ENCODE measurements at regions not wholly inside any gene's neighbourhood (a gene's known extent, or its start where the extent isn't known, plus 50 kb on each side); places are given as distances from the start of the nearest gene placed in this dataset.

DNA sequence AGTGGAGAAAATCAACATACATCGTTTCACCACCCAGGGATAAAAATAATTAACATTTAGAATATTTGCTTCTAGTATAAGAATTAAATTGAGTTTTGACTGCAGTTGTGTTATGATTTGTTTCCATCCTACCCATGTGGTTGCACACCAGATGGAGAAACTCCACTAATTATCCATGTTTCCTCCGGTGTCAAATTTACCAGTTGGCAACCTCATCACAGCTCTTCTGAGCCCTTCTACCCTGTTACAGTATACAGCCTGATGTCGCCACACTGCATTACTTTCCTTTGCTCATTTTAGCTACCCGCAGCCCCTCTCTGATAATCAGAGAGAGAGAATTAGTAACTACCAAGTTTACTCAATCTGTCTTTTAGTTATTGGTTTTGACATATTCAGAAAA is 411.2 kb downstream of the DTHD1 start:
- no peak overlapping the region for H3K4me2 ChIP-seq (ENCODE audit: low read length, poor library complexity, severe bottlenecking)
- H3K27me3 ChIP-seq (ENCODE audit: control insufficient read depth in 1 of 2, insufficient read depth in 1 of 2, low read length in 2 of 2), result no peaks in the 10 kb centered on the region
- H2BK120ac ChIP-seq (ENCODE audit: low read depth, low read length), result no peak overlapping the region
- no peak overlapping the region for H4K8ac ChIP-seq (ENCODE audit: low read length)
- H3K9me3 ChIP-seq (ENCODE audit: control insufficient read depth, low read length), result peaks cover 18% of the 10 kb centered on the region
- H3K4me1 ChIP-seq (ENCODE audit: control insufficient read depth, insufficient read depth, low read depth, low read length), result no peaks in the 10 kb centered on the region
- WGBS, result 75% methylated on average over 1 of the region's 4 CpGs
- H2BK12ac ChIP-seq (ENCODE audit: low read length in 2 of 2), result no peak overlapping the region
- no peak for DNase-seq
- no peak overlapping the region for H2BK15ac ChIP-seq (ENCODE audit: low read depth, poor library complexity, severe bottlenecking)
- H4K91ac ChIP-seq (ENCODE audit: low read length), result no peak overlapping the region
- H3K4me3 ChIP-seq (ENCODE audit: insufficient read depth in 1 of 2, low read depth in 1 of 2, low read length in 2 of 2), result no peak overlapping the region
- no peaks in the 10 kb centered on the region for H3K79me1 ChIP-seq (replicated peaks; ENCODE audit: low read length, poor library complexity, severe bottlenecking)
- H3K9ac ChIP-seq (ENCODE audit: low read length), result no peak overlapping the region
- no peak overlapping the region for H3K14ac ChIP-seq (ENCODE audit: low read length in 2 of 2)
- H3K4ac ChIP-seq (ENCODE audit: low read depth in 1 of 2, low read length in 2 of 2), result no peak overlapping the region
- no peak overlapping the region for H3K18ac ChIP-seq (ENCODE audit: low read depth in 1 of 2, low read length in 2 of 2)
- H2AK5ac ChIP-seq (ENCODE audit: low read length, severe bottlenecking), result no peak overlapping the region
- H2AFZ ChIP-seq (ENCODE audit: low read depth, low read length), result no peak overlapping the region
- no peak overlapping the region for H2BK5ac ChIP-seq (ENCODE audit: low read depth, low read length, poor library complexity, severe bottlenecking)
- H3K36me3 ChIP-seq (ENCODE audit: control insufficient read depth in 1 of 2, insufficient read depth in 2 of 2, low read depth in 1 of 2, low read length in 2 of 2), result no peaks in the 10 kb centered on the region
- no peak overlapping the region for H3K23ac ChIP-seq (ENCODE audit: low read length in 2 of 2)
- H3K27ac ChIP-seq (ENCODE audit: low read length, poor library complexity, severe bottlenecking), result no peak overlapping the region

DNA sequence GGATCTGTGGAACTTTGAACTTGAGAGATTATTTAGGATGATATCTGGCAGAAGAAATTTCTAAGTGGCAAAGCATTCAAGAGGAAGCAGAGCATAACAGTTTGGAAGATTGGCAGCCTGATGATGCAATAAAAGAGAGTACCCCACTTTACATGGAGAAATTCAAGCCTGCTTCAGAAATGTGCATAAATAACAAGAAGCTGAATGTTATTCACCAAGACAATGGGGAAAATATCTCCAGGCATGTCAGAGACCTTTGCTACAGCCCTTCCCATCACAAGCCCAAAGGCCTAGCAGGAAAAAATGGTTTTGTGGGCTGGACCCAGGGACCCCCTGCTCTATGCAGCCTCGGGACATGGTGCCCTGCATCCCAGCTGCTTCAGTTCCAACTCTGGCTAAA is 420.8 kb downstream of the DTHD1 start:
- Histone ChIP-seq H3K4me2 (ENCODE audit: low read length, poor library complexity, severe bottlenecking) (no peak overlapping the region), H3K4ac (ENCODE audit: low read depth in 1 of 2, low read length in 2 of 2) (no peak overlapping the region), H3K79me1 (replicated peaks; ENCODE audit: low read length, poor library complexity, severe bottlenecking) (no peaks in the 10 kb centered on the region), H3K4me3 (ENCODE audit: insufficient read depth in 1 of 2, low read depth in 1 of 2, low read length in 2 of 2) (no peak overlapping the region), H3K27me3 (ENCODE audit: control insufficient read depth in 1 of 2, insufficient read depth in 1 of 2, low read length in 2 of 2) (no peaks in the 10 kb centered on the region), H3K4me1 (ENCODE audit: control insufficient read depth, insufficient read depth, low read depth, low read length) (no peaks in the 10 kb centered on the region), H2BK5ac (ENCODE audit: low read depth, low read length, poor library complexity, severe bottlenecking) (no peak overlapping the region), H2BK15ac (ENCODE audit: low read depth, poor library complexity, severe bottlenecking) (no peak overlapping the region), H2AFZ (ENCODE audit: low read depth, low read length) (no peak overlapping the region), H3K23ac (ENCODE audit: low read length in 2 of 2) (no peak overlapping the region), H4K91ac (ENCODE audit: low read length) (no peak overlapping the region), H3K36me3 (ENCODE audit: control insufficient read depth in 1 of 2, insufficient read depth in 2 of 2, low read depth in 1 of 2, low read length in 2 of 2) (no peaks in the 10 kb centered on the region), H3K14ac (ENCODE audit: low read length in 2 of 2) (no peak overlapping the region), H2AK5ac (ENCODE audit: low read length, severe bottlenecking) (no peak overlapping the region), H3K18ac (ENCODE audit: low read depth in 1 of 2, low read length in 2 of 2) (no peak overlapping the region), H2BK120ac (ENCODE audit: low read depth, low read length) (no peak overlapping the region), H2BK12ac (ENCODE audit: low read length in 2 of 2) (no peak overlapping the region), H3K9me3 (ENCODE audit: control insufficient read depth, low read length) (no peaks in the 10 kb centered on the region), H3K9ac (ENCODE audit: low read length) (no peak overlapping the region), H4K8ac (ENCODE audit: low read length) (no peak overlapping the region), H3K27ac (ENCODE audit: low read length, poor library complexity, severe bottlenecking) (no peak overlapping the region)
- no peak for DNase-seq
- WGBS, result 55% methylated on average over 1 of the region's 1 CpG

DNA sequence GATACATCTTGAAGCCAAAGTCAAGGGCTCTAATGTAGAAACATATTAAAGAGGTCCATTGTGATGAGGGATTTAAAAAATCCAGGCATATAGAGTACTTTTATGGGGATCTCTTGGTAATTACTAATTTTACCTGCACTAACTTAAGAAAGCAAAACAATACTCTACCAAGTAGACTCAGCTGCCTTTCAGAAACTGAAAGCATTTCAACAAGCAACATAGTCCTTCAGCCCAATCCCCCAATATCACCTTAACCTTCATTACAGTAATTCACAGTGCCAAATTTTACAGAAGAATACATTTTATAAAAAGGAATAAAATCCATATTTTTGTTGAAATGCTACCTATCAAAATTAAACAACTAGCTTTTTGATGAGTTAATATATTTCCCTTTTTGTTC is 422.9 kb downstream of the DTHD1 start:
- no peaks in the 10 kb centered on the region for H3K36me3 ChIP-seq (ENCODE audit: control insufficient read depth in 1 of 2, insufficient read depth in 2 of 2, low read depth in 1 of 2, low read length in 2 of 2)
- H3K4me2 ChIP-seq (ENCODE audit: low read length, poor library complexity, severe bottlenecking), result no peak overlapping the region
- no peak overlapping the region for H2BK15ac ChIP-seq (ENCODE audit: low read depth, poor library complexity, severe bottlenecking)
- H3K23ac ChIP-seq (ENCODE audit: low read length in 2 of 2), result no peak overlapping the region
- no peak overlapping the region for H2BK12ac ChIP-seq (ENCODE audit: low read length in 2 of 2)
- no peaks in the 10 kb centered on the region for H3K27me3 ChIP-seq (ENCODE audit: control insufficient read depth in 1 of 2, insufficient read depth in 1 of 2, low read length in 2 of 2)
- no peak overlapping the region for H4K8ac ChIP-seq (ENCODE audit: low read length)
- no peak overlapping the region for H2AFZ ChIP-seq (ENCODE audit: low read depth, low read length)
- H3K9me3 ChIP-seq (ENCODE audit: control insufficient read depth, low read length), result peaks cover 3% of the 10 kb centered on the region
- no peak overlapping the region for H3K9ac ChIP-seq (ENCODE audit: low read length)
- H3K4me1 ChIP-seq (ENCODE audit: control insufficient read depth, insufficient read depth, low read depth, low read length), result no peaks in the 10 kb centered on the region
- H2BK120ac ChIP-seq (ENCODE audit: low read depth, low read length), result no peak overlapping the region
- H2BK5ac ChIP-seq (ENCODE audit: low read depth, low read length, poor library complexity, severe bottlenecking), result no peak overlapping the region
- DNase-seq, result no peak
- no peak overlapping the region for H2AK5ac ChIP-seq (ENCODE audit: low read length, severe bottlenecking)
- H3K4me3 ChIP-seq (ENCODE audit: insufficient read depth in 1 of 2, low read depth in 1 of 2, low read length in 2 of 2), result no peak overlapping the region
- H3K27ac ChIP-seq (ENCODE audit: low read length, poor library complexity, severe bottlenecking), result no peak overlapping the region
- no peak overlapping the region for H3K4ac ChIP-seq (ENCODE audit: low read depth in 1 of 2, low read length in 2 of 2)
- no peak overlapping the region for H4K91ac ChIP-seq (ENCODE audit: low read length)
- no peaks in the 10 kb centered on the region for H3K79me1 ChIP-seq (replicated peaks; ENCODE audit: low read length, poor library complexity, severe bottlenecking)
- no peak overlapping the region for H3K14ac ChIP-seq (ENCODE audit: low read length in 2 of 2)
- H3K18ac ChIP-seq (ENCODE audit: low read depth in 1 of 2, low read length in 2 of 2), result no peak overlapping the region

DNA sequence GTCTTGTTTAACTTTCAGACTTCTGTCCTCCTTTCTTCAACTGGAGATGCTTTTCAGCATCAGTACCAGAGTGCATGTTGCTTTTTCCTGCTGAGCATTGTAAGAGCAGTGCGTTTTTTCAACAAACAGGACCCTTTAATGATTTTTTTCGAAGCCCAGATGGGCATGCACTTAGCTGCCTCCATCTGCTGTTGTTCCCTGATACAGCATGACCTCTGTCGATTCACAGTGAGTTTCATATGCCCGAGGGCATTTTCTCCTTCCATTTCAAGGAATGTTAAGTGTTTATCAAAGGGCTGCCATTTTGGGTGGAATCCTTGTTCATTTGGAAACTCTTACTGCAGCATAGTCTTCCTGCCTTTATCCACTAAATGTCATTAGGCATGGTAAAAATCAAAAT is 428.6 kb downstream of the DTHD1 start:
- Histone ChIP-seq H2BK120ac (ENCODE audit: low read depth, low read length) (no peak overlapping the region), H3K14ac (ENCODE audit: low read length in 2 of 2) (no peak overlapping the region), H3K18ac (ENCODE audit: low read depth in 1 of 2, low read length in 2 of 2) (no peak overlapping the region), H4K91ac (ENCODE audit: low read length) (no peak overlapping the region), H3K4me1 (ENCODE audit: control insufficient read depth, insufficient read depth, low read depth, low read length) (no peaks in the 10 kb centered on the region), H3K9ac (ENCODE audit: low read length) (no peak overlapping the region), H3K4me3 (ENCODE audit: insufficient read depth in 1 of 2, low read depth in 1 of 2, low read length in 2 of 2) (no peak overlapping the region), H2AFZ (ENCODE audit: low read depth, low read length) (no peak overlapping the region), H2BK15ac (ENCODE audit: low read depth, poor library complexity, severe bottlenecking) (no peak overlapping the region), H2BK12ac (ENCODE audit: low read length in 2 of 2) (no peak overlapping the region), H3K4ac (ENCODE audit: low read depth in 1 of 2, low read length in 2 of 2) (no peak overlapping the region), H3K23ac (ENCODE audit: low read length in 2 of 2) (no peak overlapping the region), H3K27ac (ENCODE audit: low read length, poor library complexity, severe bottlenecking) (no peak overlapping the region), H3K4me2 (ENCODE audit: low read length, poor library complexity, severe bottlenecking) (no peak overlapping the region), H2AK5ac (ENCODE audit: low read length, severe bottlenecking) (no peak overlapping the region), H3K36me3 (ENCODE audit: control insufficient read depth in 1 of 2, insufficient read depth in 2 of 2, low read depth in 1 of 2, low read length in 2 of 2) (no peaks in the 10 kb centered on the region), H2BK5ac (ENCODE audit: low read depth, low read length, poor library complexity, severe bottlenecking) (no peak overlapping the region), H3K79me1 (replicated peaks; ENCODE audit: low read length, poor library complexity, severe bottlenecking) (no peaks in the 10 kb centered on the region), H4K8ac (ENCODE audit: low read length) (no peak overlapping the region), H3K9me3 (ENCODE audit: control insufficient read depth, low read length) (peaks cover 3% of the 10 kb centered on the region), H3K27me3 (ENCODE audit: control insufficient read depth in 1 of 2, insufficient read depth in 1 of 2, low read length in 2 of 2) (no peaks in the 10 kb centered on the region)
- no peak for DNase-seq
- WGBS, result 74% methylated on average over 4 of the region's 4 CpGs

All from mesenchymal stem cell (in vitro differentiated cells and primary cell).